Stimulated activated CD8-positive, alpha-beta memory T cell treated with anti-CD3 and anti-CD28 coated beads, Interleukin-7, amount 100 ng/mL, for 48 hours (primary cell): ENCODE measurements at regions not wholly inside any gene's neighbourhood (a gene's known extent, or its start where the extent isn't known, plus 50 kb on each side); places are given as distances from the start of the nearest gene placed in this dataset.

Experiments used
- DNase-seq, 2 donors: peaks; one replicate each; pipeline ENCODE4 v3.0.0-alpha.2; 2020; ENCODE audit warnings: low read depth in 1 of 2; ENCODE audit errors: extremely low read depth in 1 of 2

DNA sequence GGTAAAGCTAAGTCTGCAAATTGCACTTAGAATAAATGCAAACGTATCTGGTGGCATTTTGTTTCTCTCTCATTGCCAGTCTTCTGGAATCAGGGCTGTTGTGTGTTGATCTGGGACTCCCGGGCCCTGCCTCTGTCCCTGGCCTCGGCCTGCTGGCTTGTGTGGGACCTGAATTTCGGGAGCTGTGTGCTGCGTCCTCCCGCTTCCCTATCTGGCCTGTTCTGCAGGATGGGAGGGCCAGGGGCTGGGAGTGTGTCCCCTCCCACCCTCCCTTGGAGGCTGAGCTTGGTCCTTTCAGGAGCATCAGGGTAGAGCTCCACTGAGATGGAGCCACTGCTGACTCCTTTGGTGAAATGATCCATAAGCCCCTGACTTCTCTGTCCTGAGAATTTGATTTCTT, 118.5 kb downstream of the ACKR3 start:
- no peak for DNase-seq

DNA sequence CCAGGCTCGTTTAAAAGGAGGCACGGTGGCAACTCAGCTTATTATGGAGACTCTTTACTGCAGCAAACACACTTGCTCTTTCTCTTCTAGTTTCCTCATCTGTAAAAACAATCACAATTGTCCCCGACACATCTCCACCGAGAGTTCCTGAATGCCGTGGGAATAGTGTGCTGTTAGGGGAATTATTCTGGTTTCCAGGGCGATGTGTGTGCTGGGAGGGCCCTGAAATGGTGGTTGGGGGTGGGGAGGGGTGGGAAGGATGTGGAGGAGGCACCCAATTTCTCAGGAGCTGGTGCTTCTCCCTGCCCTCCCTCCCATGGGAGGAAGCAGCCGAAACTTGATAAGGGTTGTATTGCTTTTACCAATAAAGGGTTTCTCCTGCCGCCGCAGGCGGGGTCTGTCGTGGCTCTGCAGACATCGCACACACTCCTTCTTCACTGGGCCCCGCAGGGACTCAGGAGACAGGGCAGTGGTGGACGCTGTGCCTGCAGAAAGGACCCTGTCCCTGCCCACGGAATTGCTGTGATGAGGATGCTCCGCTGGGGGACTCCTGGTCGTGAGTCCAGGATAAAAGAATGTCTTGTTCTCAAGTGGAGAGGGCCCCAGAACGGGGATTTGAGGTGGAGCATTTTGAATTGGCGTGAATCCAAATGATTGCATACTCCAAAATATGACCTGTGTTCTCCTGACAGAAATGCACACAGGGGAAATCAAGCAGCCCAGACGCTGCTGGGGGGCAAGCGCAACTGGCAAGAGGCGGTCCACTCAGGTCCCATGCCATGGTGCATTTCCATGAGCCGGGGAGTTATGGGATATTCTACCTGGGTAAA, 119.2 kb downstream of the ACKR3 start:
- no peak for DNase-seq

DNA sequence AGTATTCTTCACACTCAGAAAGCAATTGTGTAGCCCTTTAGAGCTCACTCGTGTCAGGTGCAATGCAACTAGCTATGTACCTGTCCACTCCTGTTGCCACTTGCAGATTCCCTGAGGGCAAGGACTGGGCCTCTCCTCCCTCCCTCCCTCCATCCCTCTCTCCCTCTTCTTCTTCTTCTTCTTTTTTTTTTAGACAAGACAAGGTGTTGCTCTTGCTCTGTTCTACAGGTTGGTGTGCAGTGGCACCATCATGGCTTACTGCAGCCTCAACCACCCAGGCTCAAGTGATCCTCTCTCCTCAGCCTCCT, 119.7 kb downstream of the ACKR3 start:
- DNase-seq: no peak

DNA sequence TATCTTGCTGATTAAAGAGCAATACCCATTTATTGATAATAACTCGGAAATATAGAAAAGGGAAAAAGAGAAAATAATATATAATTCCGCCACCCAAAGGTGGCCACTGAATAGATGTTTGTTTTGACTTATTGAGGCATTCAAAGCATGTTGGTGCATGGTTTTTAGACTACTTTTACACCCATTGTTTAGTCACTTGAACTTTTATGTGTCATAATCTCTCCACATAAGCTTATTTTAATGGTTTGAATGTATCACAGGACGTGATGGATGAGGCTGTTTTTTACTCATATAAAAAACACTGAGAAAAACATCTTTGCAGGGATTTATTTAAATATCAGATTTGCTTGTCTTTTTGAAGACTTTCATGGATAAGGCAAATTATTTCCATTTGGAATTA, 120.4 kb downstream of the ACKR3 start:
- no peak for DNase-seq

DNA sequence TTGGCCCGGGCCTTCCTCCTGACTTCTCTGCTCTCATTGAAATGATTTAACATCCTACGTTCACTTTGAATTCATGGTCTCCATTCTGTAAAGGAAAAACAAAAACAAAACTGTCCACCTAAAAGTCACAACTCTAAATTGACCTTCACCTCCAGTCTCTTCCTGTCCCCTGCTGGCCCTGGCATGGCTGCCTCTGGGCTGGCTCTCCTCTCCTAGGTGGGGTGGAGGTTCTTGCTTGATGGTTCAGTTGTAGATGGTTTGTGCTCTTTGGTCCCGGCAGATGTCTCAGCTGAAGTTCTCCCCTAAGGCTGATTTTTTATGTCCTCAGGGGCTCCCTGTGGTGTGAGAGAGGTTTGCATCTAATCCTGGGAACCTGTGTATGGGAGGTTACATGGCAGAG, 121.1 kb downstream of the ACKR3 start:
- no peak for DNase-seq

- no peak for DNase-seq
Observed at GRCh38 chr2:236691799-236692167, 122.2 kb downstream of the ACKR3 start.

DNA sequence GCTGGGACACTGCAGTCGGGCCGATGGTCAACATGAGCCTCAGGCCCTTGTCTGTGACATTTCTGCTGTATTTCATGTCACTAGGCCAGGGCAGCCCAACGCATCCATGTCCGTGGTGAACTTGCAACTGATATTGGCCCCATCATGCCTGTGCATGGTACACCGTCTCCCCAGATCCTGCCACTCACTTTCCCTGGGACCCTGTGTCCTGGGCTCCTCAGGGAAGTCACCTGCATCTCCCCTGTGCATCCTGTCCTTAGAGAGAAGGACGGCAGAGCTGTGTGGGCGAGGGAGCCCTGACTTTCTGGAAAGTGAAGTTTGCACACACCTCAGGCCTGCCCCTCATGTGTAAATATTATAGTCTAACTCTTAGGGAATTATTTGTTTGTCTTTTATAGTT, 123.3 kb downstream of the ACKR3 start:
- no peak for DNase-seq

DNA sequence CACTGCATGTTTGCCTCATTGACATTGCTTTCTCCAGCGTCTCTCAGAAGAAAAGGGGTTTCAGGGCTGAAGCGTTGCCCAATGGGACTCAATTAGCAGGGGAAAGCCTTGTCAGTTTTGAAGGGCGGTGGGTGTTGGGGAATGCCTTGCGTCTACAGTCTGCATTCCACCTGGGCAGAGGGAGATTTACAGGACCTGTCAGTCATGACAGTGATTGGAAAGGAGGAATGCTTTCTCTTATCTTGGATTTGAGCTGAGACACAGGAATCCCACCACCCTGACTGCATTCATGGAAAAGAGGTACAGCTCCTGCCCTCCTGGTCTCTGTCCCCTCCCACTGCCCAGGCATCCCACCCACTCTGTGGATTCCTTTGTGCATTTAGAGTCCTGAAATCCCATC, 123.9 kb downstream of the ACKR3 start:
- no peak for DNase-seq

DNA sequence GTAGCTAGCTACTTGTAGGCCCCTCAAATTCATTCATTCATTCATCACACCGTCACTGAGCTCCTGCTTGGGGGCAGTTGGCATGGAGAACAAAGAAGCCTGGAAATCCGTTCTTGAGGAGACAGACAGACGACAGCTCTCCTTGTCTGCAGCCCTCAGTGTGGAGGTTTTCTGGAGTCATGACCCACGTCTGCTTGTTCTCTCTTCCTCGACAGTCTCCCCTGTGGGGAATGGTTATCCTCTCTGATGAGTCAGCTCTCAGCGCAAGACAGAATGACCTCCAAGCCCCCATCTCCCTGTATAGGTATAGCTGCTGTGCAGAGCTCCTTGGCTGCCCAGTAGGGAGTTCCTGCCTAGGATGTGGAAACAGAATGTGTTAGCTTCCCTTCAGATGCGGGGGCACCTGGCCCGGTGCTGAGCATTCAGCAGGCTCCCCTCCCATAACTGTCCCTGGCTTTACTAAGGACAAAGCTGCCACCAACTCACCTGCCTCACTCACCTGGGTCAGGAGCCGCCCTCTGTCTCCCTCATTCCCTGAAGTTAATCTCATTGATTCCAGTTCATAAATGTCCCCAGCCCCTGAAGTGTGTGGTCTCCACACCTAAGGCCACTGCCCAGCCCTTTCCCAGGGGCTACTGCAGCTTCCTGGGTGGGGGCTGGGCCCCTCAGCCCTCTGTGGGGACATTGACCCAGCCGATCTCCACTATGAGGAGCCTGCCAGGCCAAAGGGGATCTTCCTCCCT, 124.7 kb downstream of the ACKR3 start:
- no peak for DNase-seq

DNA sequence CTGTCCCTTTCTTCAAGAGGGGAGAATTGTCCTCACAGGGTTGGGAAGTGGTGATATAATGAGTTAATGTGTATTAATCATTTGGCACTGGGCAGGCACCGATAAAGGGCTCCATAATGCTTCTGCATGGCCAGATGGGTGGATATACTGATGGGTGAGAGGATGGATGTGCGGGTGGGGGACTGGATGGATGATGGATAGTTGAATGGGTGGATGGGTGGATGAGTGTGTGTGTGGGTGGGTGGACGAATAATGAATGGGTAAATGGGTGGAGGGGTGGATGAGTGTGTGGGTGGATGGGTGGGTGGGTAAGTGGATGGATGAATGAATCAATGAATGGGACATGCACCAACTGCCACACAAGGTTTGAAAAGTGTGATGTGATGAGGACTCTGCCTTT, 127.2 kb downstream of the ACKR3 start:
- DNase-seq: no peak

DNA sequence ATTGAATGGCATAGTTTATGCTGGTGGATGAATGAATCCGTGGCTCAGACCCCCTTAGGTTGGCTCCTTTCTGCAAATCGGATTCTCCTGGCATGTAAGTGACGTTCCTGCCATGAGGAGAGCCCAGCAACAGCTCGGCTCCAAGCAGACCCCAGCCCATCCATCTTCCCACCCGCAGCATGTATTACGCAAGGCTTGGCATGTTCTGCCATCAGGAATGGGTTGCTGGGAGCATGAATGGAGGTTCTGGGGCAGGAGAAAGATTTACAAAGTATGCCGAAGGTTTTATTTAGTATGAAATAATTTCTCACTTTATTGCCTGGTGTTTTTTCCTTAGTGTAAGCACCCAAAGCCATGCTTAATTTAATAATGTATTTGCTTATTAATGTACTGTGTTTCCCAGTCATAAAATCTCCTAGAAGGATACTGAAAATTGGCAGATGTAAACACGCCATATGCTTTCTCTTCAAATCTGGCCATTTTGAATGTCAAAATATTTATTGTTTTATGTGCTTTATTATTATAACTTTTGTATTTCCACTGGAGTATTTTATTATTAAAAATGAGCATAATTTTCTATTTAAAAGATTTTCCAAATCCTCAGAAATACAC, 128.5 kb downstream of the ACKR3 start:
- DNase-seq: no peak

DNA sequence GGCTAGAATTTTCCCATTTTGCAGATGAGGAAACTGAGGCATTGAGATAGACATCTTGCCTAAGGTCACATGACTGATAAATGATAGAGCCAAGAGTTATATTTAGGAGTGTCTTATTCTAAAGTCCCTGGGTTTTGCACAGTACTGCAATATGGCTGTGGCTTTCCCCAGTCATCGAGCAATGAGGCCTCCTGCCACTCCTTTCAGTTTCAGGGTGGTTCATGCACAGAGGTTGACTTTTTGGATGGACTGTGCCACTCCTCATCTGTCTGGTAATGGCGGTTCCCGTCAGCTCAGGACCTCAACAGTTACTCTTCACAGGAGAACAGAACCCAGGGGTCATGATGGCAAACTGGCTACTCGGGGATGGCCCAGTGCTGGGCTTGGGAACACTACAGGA, 131.1 kb downstream of the ACKR3 start:
- DNase-seq: no peak

DNA sequence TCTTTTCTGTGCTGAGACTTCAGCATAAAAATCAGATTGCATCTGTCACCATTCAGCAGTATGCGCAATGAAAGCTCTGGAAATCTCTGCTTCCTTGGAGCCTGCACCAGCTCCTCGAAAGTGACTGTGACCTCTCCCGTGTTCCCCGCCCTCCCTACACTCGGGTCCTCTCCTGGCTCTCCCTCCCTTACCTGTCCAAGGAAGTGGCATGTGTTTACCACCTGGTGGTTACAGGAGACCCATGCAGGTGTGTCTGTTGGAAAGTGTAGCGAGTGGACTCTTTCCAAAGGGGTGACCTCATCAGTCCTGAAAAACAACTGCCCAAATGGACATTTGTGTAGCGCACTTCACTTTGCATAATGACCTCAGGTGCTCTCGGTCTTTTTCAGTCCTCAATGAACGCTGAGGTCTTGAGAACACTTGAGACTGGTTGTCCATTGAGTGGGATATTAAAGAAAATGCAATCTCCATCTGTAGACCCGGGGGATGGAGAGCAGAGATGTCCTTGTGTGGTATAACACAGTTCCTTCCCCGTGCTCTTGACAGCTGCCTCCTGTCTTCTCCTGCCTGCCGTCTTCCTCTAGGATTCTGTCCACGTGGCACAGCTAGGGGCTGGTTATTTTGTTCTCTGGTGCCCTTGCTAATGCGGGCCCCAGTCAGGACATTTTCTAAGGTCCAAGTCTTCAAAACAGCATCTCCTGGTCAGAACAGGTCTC, 133.2 kb downstream of the ACKR3 start:
- DNase-seq: no peak

- DNase-seq: no peak
Observed at GRCh38 chr2:236703373-236703709, 133.7 kb downstream of the ACKR3 start.

GRCh38 chr2:236703906-236704305, 134.3 kb downstream of the ACKR3 start:
- DNase-seq: no peak

DNA sequence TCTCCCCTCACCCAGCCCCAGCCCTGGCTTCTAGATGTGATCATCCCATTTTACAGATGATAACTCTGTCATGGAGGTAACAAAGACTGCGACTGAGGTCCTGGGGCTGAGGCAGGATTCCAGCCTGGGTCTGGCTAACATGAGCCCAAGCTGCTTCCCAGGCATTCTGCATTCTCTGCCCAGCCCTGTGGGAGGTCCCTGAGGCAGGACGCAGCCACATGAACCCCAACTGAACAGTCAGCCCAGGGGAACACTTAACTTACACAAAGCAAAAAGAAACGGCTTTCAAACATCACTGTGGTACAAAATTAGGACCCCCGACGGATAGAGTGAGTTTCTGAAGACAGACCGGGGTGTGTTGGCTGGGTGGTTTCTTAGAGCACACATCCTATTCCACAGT, 135.3 kb downstream of the ACKR3 start:
- no peak for DNase-seq

DNA sequence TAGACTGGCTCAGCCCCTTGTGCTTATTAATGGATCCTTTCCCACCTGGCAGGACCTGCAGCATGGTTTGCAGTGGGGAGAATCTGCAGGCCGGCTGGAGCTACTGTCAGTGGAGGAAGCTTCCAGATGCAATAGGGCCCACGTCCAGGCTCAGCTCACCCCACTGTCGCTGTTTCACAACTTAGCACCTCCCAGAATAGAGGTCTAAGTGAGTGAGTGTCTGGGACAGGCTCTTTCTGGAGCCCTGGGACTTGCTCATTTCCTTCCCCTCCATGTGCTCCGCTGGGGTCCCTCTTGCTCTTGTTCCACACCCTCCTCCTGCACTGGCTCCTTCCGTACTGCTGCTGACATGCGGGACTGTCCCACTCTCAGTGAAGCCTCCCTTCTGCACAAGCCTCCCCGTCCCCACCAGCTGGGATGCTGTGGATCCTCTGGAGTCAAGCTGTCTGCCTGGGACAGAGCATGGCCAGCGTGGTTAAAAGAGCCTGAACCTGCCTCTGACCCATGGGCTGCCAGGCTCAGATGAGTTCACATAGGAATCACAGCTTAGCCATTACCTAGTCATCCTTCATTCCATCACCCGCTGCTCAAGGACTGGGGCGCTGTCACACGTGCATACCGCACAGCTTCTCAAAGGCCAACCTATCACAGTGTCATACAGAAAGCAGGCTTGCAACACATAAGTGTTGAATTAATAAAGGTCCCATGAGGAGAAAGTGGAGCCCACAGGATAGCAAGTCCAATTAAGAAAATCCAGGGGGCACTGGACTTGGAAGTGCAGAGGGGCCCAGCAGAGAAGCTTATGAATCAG, 135.9 kb downstream of the ACKR3 start:
- no peak for DNase-seq

DNA sequence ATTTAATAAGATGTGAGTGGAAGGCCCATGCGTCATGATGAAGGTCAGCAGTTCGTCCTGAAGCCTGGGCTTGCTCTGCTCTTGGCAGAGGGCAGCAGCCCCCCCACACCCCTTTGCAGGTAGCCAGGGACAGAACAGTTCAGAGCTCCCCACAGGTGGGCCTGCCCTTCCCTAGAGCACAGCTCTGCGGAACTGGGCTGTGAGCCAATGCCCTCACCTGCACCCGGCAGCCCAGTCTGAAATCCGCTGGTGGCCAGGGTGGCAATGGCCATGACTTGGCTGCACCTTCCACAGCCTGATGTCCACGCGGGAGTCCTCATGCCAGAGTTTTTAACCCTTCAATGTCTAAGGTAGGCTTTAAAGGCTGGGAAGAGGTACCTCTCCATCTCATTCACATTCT, 136.7 kb downstream of the ACKR3 start:
- no peak for DNase-seq

DNA sequence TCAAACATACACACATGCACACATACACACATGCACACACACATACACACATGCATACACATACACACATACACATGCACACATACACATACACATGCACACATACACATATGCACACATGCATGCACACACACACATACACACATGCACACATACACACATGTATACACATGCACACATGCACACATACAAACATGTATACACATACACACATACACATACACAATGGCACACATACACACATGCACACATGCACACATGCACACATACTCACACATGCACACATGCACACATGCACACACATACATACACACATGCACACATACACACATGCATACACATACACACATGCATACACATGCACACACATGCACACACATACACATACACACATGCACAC, 137.2 kb downstream of the ACKR3 start:
- no peak for DNase-seq

DNA sequence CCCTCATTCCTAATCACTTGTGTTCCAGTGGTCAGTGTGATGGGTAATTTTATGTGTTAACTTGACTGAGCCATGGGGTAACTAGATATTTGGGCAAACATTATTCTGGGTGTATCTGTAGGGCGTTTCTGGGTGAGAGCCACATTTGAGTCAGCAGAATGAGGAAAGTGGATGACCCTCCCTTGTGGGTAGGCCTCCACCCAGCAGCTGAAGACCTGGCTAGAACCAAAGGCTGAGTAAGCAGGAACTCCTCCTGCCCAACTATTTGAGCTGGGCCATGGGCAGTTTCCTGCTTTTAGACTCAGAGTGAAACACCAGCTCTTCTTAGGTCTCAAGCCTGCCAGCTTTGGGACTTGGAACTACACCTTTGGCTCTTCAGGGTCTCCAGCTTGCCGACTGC, 141.8 kb downstream of the ACKR3 start:
- no peak for DNase-seq

DNA sequence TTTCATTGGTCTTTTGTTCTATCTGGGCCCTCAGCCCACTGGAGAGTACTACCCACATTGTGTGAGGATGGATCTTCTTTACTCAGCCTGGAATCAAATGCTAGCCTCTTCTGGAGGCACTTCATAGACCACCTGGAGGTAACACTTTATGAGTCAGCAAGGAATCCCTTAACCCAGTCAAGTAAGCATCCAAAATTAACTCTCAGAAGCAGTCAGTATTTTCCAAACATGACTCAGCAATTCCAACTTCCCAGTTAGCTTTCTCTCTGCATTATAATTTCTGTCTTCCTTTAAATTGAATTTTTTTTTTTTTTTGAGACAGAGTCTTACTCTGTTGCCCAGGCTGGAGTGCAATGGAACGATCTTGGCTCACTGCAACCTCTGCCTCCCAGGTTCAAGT, 142.7 kb downstream of the ACKR3 start:
- DNase-seq: no peak
